K562 (cell line): ENCODE measurements at regions not wholly inside any gene's neighbourhood (a gene's known extent, or its start where the extent isn't known, plus 50 kb on each side); places are given as distances from the start of the nearest gene placed in this dataset.

Experiments
- ATAC-seq: fragments of 200-7000 bp; cut with Tn5 transposase; 3 replicates; pipeline ENCODE4 v1.9.1; 2020; ENCODE audit warnings: moderate library complexity
- BruUV-seq: library from RNA; stranded (reverse); fragments of 400-500 nt; replicated peaks from 2 replicates; lab custom pipeline; 2021; lab: Mats Ljungman, UMichigan
- CTCF ChIA-PET: fragments of 300-600 bp; formaldehyde crosslinking; extraction: SDS; loops from one replicate; lab custom pipeline; 2021; ENCODE audit warnings: low intra/inter-chr PET ratio; lab: Yijun Ruan, JAX
- POLR2A ChIA-PET: fragments of 300-600, 350-650 bp; sonication (Branson Sonifier 250); formaldehyde crosslinking; extraction: SDS; loops from one replicate; lab custom pipeline; 2021; ENCODE audit warnings: antibody characterized with exemption, inconsistent platforms; lab: Yijun Ruan, JAX
- DNase-seq, 4 experiments: peaks; one replicate each; pipeline versions ENCODE4 v3.0.0 to v3.0.0-alpha.2; 2011 to 2018; ENCODE audit warnings: low spot score in 3 of 4, mixed read lengths in 3 of 4; ENCODE audit errors: extremely low read depth in 1 of 4
- FAIRE-seq: peaks from 2 replicates; lab custom pipeline; 2011; peaks lifted over from hg19 to GRCh38; lab: Jason Lieb, UNC
- H2AFZ ChIP-seq: 2 replicates; pipeline ENCODE4 v1.6.0; 2011; ENCODE audit warnings: low read depth, low read length, control low read depth, inconsistent platforms
- H3K27ac ChIP-seq: fragments of 200-600 bp; 3 replicates; pipeline ENCODE4 v1.8.0; 2011; ENCODE audit warnings: low read depth, mild to moderate bottlenecking, control low read depth, inconsistent platforms, low read length, moderate library complexity, mixed read lengths; ENCODE audit errors: extremely low read depth
- H3K27me3 ChIP-seq, 2 experiments: fragments of 300-600 bp in 1 of 2; 2 replicates in 1 of 2; 3 replicates in 1 of 2; pipeline versions ENCODE4 v1.6.0 to v1.8.0; 2011; ENCODE audit warnings: inconsistent platforms in 2 of 2, low read length in 2 of 2, mild to moderate bottlenecking in 1 of 2, mixed read lengths in 1 of 2, moderate library complexity in 1 of 2; ENCODE audit not compliant: control insufficient read depth in 2 of 2, insufficient read depth in 2 of 2
- H3K36me3 ChIP-seq: fragments of 300-600 bp; 3 replicates; pipeline ENCODE4 v1.8.0; 2011; ENCODE audit warnings: mild to moderate bottlenecking, low read length, inconsistent platforms; ENCODE audit not compliant: control insufficient read depth, insufficient read depth
- H3K4me1 ChIP-seq, 2 experiments: fragments of 200-600 bp in 1 of 2; replicated peaks in 1 of 2; 2 replicates in 1 of 2; 3 replicates in 1 of 2; pipeline versions ENCODE4 v1.5.1 to v1.8.0; 2011; ENCODE audit warnings: inconsistent platforms in 2 of 2, low read length in 2 of 2, mild to moderate bottlenecking in 1 of 2, mixed read lengths in 1 of 2, moderate library complexity in 1 of 2; ENCODE audit not compliant: control insufficient read depth in 2 of 2, insufficient read depth in 2 of 2
- H3K4me2 ChIP-seq: 2 replicates; pipeline ENCODE4 v1.6.1; 2011; ENCODE audit warnings: low read length, control low read depth, inconsistent platforms, mixed read lengths; ENCODE audit not compliant: insufficient read depth
- H3K4me3 ChIP-seq: fragments of 200-600 bp; sonication (generic), shearing (Covaris generic); 2 replicates; pipeline ENCODE4 v1.5.1; 2016; ENCODE audit warnings: control low read depth, inconsistent platforms
- H3K79me2 ChIP-seq: fragments of 200-600 bp; 3 replicates; pipeline ENCODE4 v1.8.0; 2011; ENCODE audit warnings: low read length, inconsistent platforms; ENCODE audit not compliant: control insufficient read depth, insufficient read depth
- H3K9ac ChIP-seq, 2 experiments: 2 replicates each; pipeline versions ENCODE4 v1.6.0 to v1.6.1; 2011; ENCODE audit warnings: low read depth in 2 of 2, low read length in 2 of 2, control low read depth in 1 of 2, inconsistent platforms in 1 of 2, mild to moderate bottlenecking in 1 of 2, mixed read lengths in 1 of 2; ENCODE audit not compliant: insufficient read depth in 1 of 2
- H3K9me1 ChIP-seq: one replicate; pipeline ENCODE4 v1.6.0; 2011; ENCODE audit warnings: inconsistent platforms, mild to moderate bottlenecking, low read length, moderate library complexity; ENCODE audit not compliant: control insufficient read depth, insufficient read depth
- H3K9me3 ChIP-seq: replicated peaks from 2 replicates; pipeline ENCODE4 v1.5.1; 2011; ENCODE audit warnings: low read depth, low read length, inconsistent platforms; ENCODE audit not compliant: control insufficient read depth, insufficient read depth
- H4K20me1 ChIP-seq: replicated peaks from 2 replicates; pipeline ENCODE4 v1.6.1; 2011; ENCODE audit warnings: low read length, inconsistent platforms, mixed read lengths; ENCODE audit not compliant: control insufficient read depth, insufficient read depth
- ARID2 ChIP-seq: fragments of 450-650 bp; IDR thresholded peaks from 2 replicates; pipeline ENCODE4 v1.6.1; 2017; ENCODE audit warnings: antibody characterized with exemption, mild to moderate bottlenecking
- C11orf30 ChIP-seq: fragments of 450-650 bp; IDR thresholded peaks from 2 replicates; pipeline ENCODE4 v1.6.1; 2016; ENCODE audit warnings: low read depth, mild to moderate bottlenecking
- ETV1 ChIP-seq: fragments of 450-650 bp; conservative IDR thresholded peaks from 2 replicates; pipeline ENCODE4 v1.6.1; 2016; ENCODE audit warnings: missing genetic modification characterization, control low read depth, low read depth, missing compliant biosample characterization
- GTF2F1 ChIP-seq: IDR thresholded peaks from 2 replicates; pipeline ENCODE4 v1.6.1; 2011; ENCODE audit warnings: low read depth, low read length, improper control_type of control experiment
- PHB2 ChIP-seq: fragments of 450-650 bp; IDR thresholded peaks from 2 replicates; pipeline ENCODE4 v1.6.1; 2017; ENCODE audit warnings: low read depth
- PHF8 ChIP-seq: fragments of 200-600 bp; sonication (generic); IDR thresholded peaks from 2 replicates; pipeline ENCODE4 v1.6.1; 2012; ENCODE audit warnings: mixed run types, mild to moderate bottlenecking, inconsistent platforms, low read length, moderate library complexity, borderline replicate concordance
- PHTF2 ChIP-seq: fragments of 250-450 bp; sonication (Bioruptor Pico); IDR thresholded peaks from 2 replicates; pipeline ENCODE4 v1.5.0; 2021; ENCODE audit warnings: mild to moderate bottlenecking
- RBM25 ChIP-seq: fragments of 200-400 bp; formaldehyde crosslinking; IDR thresholded peaks from 2 replicates; pipeline ENCODE4 v1.6.1; 2018; ENCODE audit warnings: low read length, low read depth, moderate library complexity; ENCODE audit not compliant: severe bottlenecking
- TGIF2 ChIP-seq: sonication (generic); formaldehyde crosslinking; IDR thresholded peaks from 2 replicates; pipeline ENCODE4 v1.8.1; 2022; ENCODE audit warnings: mild to moderate bottlenecking, missing genetic modification reagents, moderate library complexity
- ZNF263 ChIP-seq: sonication (generic); formaldehyde crosslinking; IDR thresholded peaks from 2 replicates; pipeline ENCODE4 v1.8.0; 2022; ENCODE audit warnings: mild to moderate bottlenecking, missing genetic modification reagents, borderline replicate concordance
- ZNF274 ChIP-seq: IDR thresholded peaks from 2 replicates; pipeline ENCODE4 v1.6.1; 2011; ENCODE audit warnings: low read depth, mild to moderate bottlenecking, low read length, moderate library complexity, borderline replicate concordance
- WGBS: fragments of 100-300 bp; shearing (Covaris generic); methylation state at CpG from one replicate; pipeline ENCODE4 v1.1.6; 2016; ENCODE audit warnings: low coverage, mixed read lengths; ENCODE audit not compliant: insufficient coverage; ENCODE audit errors: missing lambda C conversion rate; 5-methylcytosine and 5-hydroxymethylcytosine counted together
- in situ Hi-C: fragments of 300-500 bp; cut with MboI; formaldehyde crosslinking; loops from 4 replicates; pipeline ENCODE4 v1.15.0; 2018; ENCODE audit warnings: inconsistent platforms, mixed read lengths
- intact Hi-C: fragments of 100-400 bp; cut with micrococcal nuclease; formaldehyde crosslinking; loops from 2 replicates; pipeline ENCODE4 v1.14.2; 2022
- TF ChIP-seq, protein P1 (sequence below): sonication (generic); formaldehyde crosslinking; IDR thresholded peaks from 2 replicates; pipeline ENCODE4 v1.8.1; 2023; ENCODE audit warnings: mild to moderate bottlenecking, missing genetic modification reagents
- TF ChIP-seq, protein P2 (sequence below), 3 experiments: fragments of 200-800 bp in 1 of 3; sonication (Bioruptor generic) in 1 of 3; sonication (generic) in 1 of 3; formaldehyde crosslinking in 1 of 3; IDR thresholded peaks; 2 replicates each; pipeline versions ENCODE4 v1.6.1 to v1.8.0; 2016 to 2022; ENCODE audit warnings: mild to moderate bottlenecking in 2 of 3, missing compliant biosample characterization in 2 of 3, missing genetic modification characterization in 2 of 3, missing genetic modification reagents in 1 of 3
- TF ChIP-seq, protein P3 (sequence below): IDR thresholded peaks from 2 replicates; pipeline ENCODE4 v1.6.1; 2016; ENCODE audit warnings: missing genetic modification characterization, missing compliant biosample characterization
- TF ChIP-seq, protein P4 (sequence below): fragments of 450-650 bp; conservative IDR thresholded peaks from 2 replicates; pipeline ENCODE4 v1.6.1; 2016; ENCODE audit warnings: missing genetic modification characterization, low read depth, mild to moderate bottlenecking, missing compliant biosample characterization, moderate library complexity

DNA sequence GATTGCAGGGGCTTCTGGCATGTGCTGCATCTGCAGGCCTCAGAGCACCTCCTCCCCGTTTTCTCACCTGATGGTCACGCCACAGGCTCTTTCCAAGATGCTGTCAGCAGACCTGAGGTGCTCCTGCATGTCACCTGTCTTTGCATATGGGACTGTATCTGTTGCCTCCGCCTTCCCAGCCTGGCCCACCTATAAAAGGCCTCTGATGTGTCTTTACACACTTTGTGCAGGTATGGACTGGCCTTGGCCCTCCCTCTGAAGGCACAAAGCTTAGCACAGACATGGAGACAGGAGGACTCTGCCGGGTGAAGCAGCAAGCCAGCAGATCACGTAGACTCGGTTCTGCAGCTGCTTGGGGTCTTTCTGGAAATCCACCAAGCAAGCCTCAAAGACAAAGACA lies 220.9 kb upstream of the PPP2R2D start:
- Histone ChIP-seq H3K4me3 (no peak overlapping the region), H3K4me1 (no peaks in the 10 kb centered on the region), H3K27ac (no peak overlapping the region), H3K79me2 (no peaks in the 10 kb centered on the region), H3K27me3 (peaks cover 4 to 42% of the 10 kb centered on the region in 2 experiments; a peak in 3 of 5 replicates), H3K4me2 (no peak overlapping the region), H3K9ac (no peak overlapping the region), H3K9me1 (no peaks in the 10 kb centered on the region), H3K36me3 (no peaks in the 10 kb centered on the region), H2AFZ (no peak overlapping the region), H3K9me3 (no peaks in the 10 kb centered on the region), H4K20me1 (no peaks in the 10 kb centered on the region)
- WGBS, result 0% methylated on average over 6 of the region's 6 CpGs
- FAIRE-seq (no peak), DNase-seq (no peak), ATAC-seq (no peak)
- in situ Hi-C loops, result no loop called here
- no TSS peak for BruUV-seq
- ChIA-PET POLR2A (no interaction called here), CTCF (no interaction called here)
- intact Hi-C loops, result no loop called here
- TF ChIP-seq ZNF263 (CRISPR knock-in tag) (no peak), PHF8 (no peak), GTF2F1 (no peak), ZNF274 (no peak), PHTF2 (CRISPR knock-in tag) (no peak), RBM25 (no peak), ARID2 (no peak), C11orf30 (no peak), TGIF2 (no peak), PHB2 (no peak), ETV1 (tag) (no peak)
- TF ChIP-seq, protein P1, sequence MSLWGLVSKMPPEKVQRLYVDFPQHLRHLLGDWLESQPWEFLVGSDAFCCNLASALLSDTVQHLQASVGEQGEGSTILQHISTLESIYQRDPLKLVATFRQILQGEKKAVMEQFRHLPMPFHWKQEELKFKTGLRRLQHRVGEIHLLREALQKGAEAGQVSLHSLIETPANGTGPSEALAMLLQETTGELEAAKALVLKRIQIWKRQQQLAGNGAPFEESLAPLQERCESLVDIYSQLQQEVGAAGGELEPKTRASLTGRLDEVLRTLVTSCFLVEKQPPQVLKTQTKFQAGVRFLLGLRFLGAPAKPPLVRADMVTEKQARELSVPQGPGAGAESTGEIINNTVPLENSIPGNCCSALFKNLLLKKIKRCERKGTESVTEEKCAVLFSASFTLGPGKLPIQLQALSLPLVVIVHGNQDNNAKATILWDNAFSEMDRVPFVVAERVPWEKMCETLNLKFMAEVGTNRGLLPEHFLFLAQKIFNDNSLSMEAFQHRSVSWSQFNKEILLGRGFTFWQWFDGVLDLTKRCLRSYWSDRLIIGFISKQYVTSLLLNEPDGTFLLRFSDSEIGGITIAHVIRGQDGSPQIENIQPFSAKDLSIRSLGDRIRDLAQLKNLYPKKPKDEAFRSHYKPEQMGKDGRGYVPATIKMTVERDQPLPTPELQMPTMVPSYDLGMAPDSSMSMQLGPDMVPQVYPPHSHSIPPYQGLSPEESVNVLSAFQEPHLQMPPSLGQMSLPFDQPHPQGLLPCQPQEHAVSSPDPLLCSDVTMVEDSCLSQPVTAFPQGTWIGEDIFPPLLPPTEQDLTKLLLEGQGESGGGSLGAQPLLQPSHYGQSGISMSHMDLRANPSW (CRISPR knock-in tag), result no peak
- TF ChIP-seq, protein P2, sequence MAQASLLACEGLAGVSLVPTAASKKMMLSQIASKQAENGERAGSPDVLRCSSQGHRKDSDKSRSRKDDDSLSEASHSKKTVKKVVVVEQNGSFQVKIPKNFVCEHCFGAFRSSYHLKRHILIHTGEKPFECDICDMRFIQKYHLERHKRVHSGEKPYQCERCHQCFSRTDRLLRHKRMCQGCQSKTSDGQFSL (CRISPR knock-in tag; IDR thresholded peaks at IDR 0.05), result no peak
- TF ChIP-seq, protein P2 (tag; IDR thresholded peaks at IDR 0.05), result no peak
- TF ChIP-seq, protein P3, sequence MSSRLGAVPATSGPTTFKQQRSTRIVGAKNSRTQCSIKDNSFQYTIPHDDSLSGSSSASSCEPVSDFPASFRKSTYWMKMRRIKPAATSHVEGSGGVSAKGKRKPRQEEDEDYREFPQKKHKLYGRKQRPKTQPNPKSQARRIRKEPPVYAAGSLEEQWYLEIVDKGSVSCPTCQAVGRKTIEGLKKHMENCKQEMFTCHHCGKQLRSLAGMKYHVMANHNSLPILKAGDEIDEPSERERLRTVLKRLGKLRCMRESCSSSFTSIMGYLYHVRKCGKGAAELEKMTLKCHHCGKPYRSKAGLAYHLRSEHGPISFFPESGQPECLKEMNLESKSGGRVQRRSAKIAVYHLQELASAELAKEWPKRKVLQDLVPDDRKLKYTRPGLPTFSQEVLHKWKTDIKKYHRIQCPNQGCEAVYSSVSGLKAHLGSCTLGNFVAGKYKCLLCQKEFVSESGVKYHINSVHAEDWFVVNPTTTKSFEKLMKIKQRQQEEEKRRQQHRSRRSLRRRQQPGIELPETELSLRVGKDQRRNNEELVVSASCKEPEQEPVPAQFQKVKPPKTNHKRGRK (tag), result no peak
- TF ChIP-seq, protein P4, sequence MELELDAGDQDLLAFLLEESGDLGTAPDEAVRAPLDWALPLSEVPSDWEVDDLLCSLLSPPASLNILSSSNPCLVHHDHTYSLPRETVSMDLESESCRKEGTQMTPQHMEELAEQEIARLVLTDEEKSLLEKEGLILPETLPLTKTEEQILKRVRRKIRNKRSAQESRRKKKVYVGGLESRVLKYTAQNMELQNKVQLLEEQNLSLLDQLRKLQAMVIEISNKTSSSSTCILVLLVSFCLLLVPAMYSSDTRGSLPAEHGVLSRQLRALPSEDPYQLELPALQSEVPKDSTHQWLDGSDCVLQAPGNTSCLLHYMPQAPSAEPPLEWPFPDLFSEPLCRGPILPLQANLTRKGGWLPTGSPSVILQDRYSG (tag), result no peak
